GM18870 (cell line): ENCODE measurements at regions not wholly inside any gene's neighbourhood (a gene's known extent, or its start where the extent isn't known, plus 50 kb on each side); places are given as distances from the start of the nearest gene placed in this dataset.
A peak's percentile ranks its signal among the peaks of the same experiment; 100 is the strongest.
"Not testable (repeated sequence)": the region's sequence is repeated elsewhere in the genome, so short reads cannot be mapped to it uniquely, and the experiment has no call there.

Source experiments
- ATAC-seq: cut with Tn5 transposase; IDR thresholded peaks from one replicate; pipeline ENCODE4 v1.9.1; 2021; ENCODE audit warnings: moderate library complexity; ENCODE audit not compliant: unreplicated experiment

- not testable (repeated sequence) for ATAC-seq
Measured at GRCh38 chr17:20633268-20634059, 53.9 kb downstream of the CDRT15L2 start.

- ATAC-seq = not testable (repeated sequence)
Measured at GRCh38 chr17:20640147-20640546, 60.6 kb downstream of the CDRT15L2 start.

- not testable (repeated sequence) for ATAC-seq
Measured at GRCh38 chr17:20646661-20647272, 67.2 kb downstream of the CDRT15L2 start.

- peak; percentile 91 for ATAC-seq
Measured at GRCh38 chr17:20649097-20649767, 69.7 kb downstream of the CDRT15L2 start.

GRCh38 chr17:20651022-20651421 lies 71.5 kb downstream of the CDRT15L2 start:
- not testable (repeated sequence) for ATAC-seq

- not testable (repeated sequence) for ATAC-seq
Measured at GRCh38 chr17:20651736-20652135, 72.2 kb downstream of the CDRT15L2 start.

- ATAC-seq = not testable (repeated sequence)
Measured at GRCh38 chr17:20653391-20653790, 73.9 kb downstream of the CDRT15L2 start.

GRCh38 chr17:20654114-20654513 lies 74.6 kb downstream of the CDRT15L2 start:
- ATAC-seq = not testable (repeated sequence)

- not testable (repeated sequence) for ATAC-seq
Measured at GRCh38 chr17:20654575-20654974, 75.1 kb downstream of the CDRT15L2 start.

- not testable (repeated sequence) for ATAC-seq
Measured at GRCh38 chr17:20665103-20665955, 85.8 kb downstream of the CDRT15L2 start.

GRCh38 chr17:20666689-20667088 lies 87.2 kb downstream of the CDRT15L2 start:
- ATAC-seq = not testable (repeated sequence)

GRCh38 chr17:20667712-20668111 lies 88.2 kb downstream of the CDRT15L2 start:
- ATAC-seq = not testable (repeated sequence)

GRCh38 chr17:20668316-20668715 lies 88.8 kb downstream of the CDRT15L2 start:
- not testable (repeated sequence) for ATAC-seq

GRCh38 chr17:20668868-20669267 lies 89.3 kb downstream of the CDRT15L2 start:
- not testable (repeated sequence) for ATAC-seq

GRCh38 chr17:20670506-20670905 lies 91.0 kb downstream of the CDRT15L2 start:
- ATAC-seq = peak; percentile 60

- ATAC-seq = not testable (repeated sequence)
Measured at GRCh38 chr17:20674374-20674773, 94.8 kb downstream of the CDRT15L2 start.

- ATAC-seq = not testable (repeated sequence)
Measured at GRCh38 chr17:20675707-20676106, 96.2 kb downstream of the CDRT15L2 start.

GRCh38 chr17:20676656-20677055 lies 97.1 kb downstream of the CDRT15L2 start:
- ATAC-seq = not testable (repeated sequence)

GRCh38 chr17:20677469-20677868 lies 97.9 kb downstream of the CDRT15L2 start:
- ATAC-seq = not testable (repeated sequence)

- not testable (repeated sequence) for ATAC-seq
Measured at GRCh38 chr17:20678424-20678823, 98.9 kb downstream of the CDRT15L2 start.
